Right lobe of liver (tissue), 6 donors: ENCODE measurements at regions not wholly inside any gene's neighbourhood (a gene's known extent, or its start where the extent isn't known, plus 50 kb on each side); places are given as distances from the start of the nearest gene placed in this dataset.

Experiments
- ATAC-seq, 4 donors: fragments of 200-7000 bp; cut with Tn5 transposase; one replicate each; pipeline ENCODE4 v1.9.1; 2020; ENCODE audit warnings: mild to moderate bottlenecking in 4 of 4, moderate library complexity in 4 of 4
- DNase-seq, 3 donors: peaks; one replicate each; pipeline ENCODE4 v3.0.0-alpha.2; 2020
- H3K27ac ChIP-seq, 3 donors: fragments of 200-600 bp; one replicate each; pipeline ENCODE4 v1.8.0; 2022
- H3K27me3 ChIP-seq, 2 donors: fragments of 200-600 bp; one replicate each; pipeline ENCODE4 v1.8.0; 2022
- H3K36me3 ChIP-seq, 4 donors: fragments of 200-600 bp; sonication (generic) in 1 of 4; one replicate each; pipeline versions ENCODE4 v1.5.1 to v1.8.0; 2017 to 2022; ENCODE audit warnings: control low read depth in 1 of 4
- H3K4me1 ChIP-seq, 4 donors: fragments of 200-600 bp; sonication (generic) in 1 of 4; one replicate each; pipeline versions ENCODE4 v1.5.1 to v1.8.0; 2017 to 2022; ENCODE audit warnings: control low read depth in 1 of 4
- H3K4me3 ChIP-seq, 3 donors: fragments of 200-600 bp; one replicate each; pipeline ENCODE4 v1.8.0; 2022
- H3K9me3 ChIP-seq, 4 donors: fragments of 200-600 bp; sonication (generic) in 1 of 4; one replicate each; pipeline versions ENCODE4 v1.5.1 to v1.8.0; 2017 to 2022; ENCODE audit warnings: control low read depth in 1 of 4
- POLR2A ChIP-seq: fragments of 450-650 bp; IDR thresholded peaks from one replicate; pipeline ENCODE4 v1.6.1; 2017; ENCODE audit warnings: antibody characterized with exemption, mild to moderate bottlenecking
- WGBS: methylation state at CpG from one replicate; pipeline ENCODE4 v1.1.6; 2018; ENCODE audit warnings: low coverage, low lambda C conversion rate; ENCODE audit not compliant: insufficient coverage; ENCODE audit errors: missing lambda C conversion rate; 5-methylcytosine and 5-hydroxymethylcytosine counted together
- intact Hi-C, 2 donors: fragments of 100-400 bp; cut with DNase I; formaldehyde crosslinking; loops; one replicate each; pipeline versions ENCODE4 v1.11.2 to v1.14.1; 2022
- TF ChIP-seq, protein P1 (sequence below), 4 donors: fragments of 200-600 bp in 3 of 4; fragments of 450-650 bp in 1 of 4; IDR thresholded peaks; one replicate each; pipeline versions ENCODE4 v1.5.1 to v1.8.0; 2016 to 2022; ENCODE audit warnings: antibody characterized with exemption in 4 of 4, mild to moderate bottlenecking in 2 of 4
- donor health status: DM: no; HTN: yes; CAD: no.
- donor health status: DM: no; HTN: no; CAD: no.
- donor health status: DM: no; HTN: no; CAD: no.
- donor health status: DM: no; HTN: yes; CAD: no.
- donor health status: DM: no; HTN: yes; CAD: no.

DNA sequence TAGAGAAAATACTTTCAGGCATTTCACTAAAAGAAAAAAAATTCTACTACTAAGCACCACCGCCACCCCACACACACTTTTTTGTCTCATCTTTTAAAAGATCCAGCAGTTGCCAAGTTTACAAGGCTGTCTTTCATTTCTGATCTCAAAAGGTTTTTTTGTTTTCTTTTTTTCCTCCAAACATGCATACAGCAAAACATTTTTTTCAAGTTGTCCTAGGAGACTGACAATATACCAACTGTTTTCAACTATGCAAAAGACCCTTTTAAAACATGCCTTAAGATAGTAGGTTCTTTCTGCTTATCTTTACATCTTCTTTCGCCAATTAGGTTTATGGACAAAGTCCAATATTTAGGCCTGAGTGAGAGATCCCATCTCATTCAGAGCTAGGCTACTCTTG lies 65.2 kb downstream of the HMHB1 start:
- H3K4me1 ChIP-seq = peaks cover 0 to 6% (median 0%) of the 10 kb centered on the region in 4 donors
- H3K27ac ChIP-seq = no peak overlapping the region
- no peak for TF ChIP-seq POLR2A
- TF ChIP-seq, protein P1, sequence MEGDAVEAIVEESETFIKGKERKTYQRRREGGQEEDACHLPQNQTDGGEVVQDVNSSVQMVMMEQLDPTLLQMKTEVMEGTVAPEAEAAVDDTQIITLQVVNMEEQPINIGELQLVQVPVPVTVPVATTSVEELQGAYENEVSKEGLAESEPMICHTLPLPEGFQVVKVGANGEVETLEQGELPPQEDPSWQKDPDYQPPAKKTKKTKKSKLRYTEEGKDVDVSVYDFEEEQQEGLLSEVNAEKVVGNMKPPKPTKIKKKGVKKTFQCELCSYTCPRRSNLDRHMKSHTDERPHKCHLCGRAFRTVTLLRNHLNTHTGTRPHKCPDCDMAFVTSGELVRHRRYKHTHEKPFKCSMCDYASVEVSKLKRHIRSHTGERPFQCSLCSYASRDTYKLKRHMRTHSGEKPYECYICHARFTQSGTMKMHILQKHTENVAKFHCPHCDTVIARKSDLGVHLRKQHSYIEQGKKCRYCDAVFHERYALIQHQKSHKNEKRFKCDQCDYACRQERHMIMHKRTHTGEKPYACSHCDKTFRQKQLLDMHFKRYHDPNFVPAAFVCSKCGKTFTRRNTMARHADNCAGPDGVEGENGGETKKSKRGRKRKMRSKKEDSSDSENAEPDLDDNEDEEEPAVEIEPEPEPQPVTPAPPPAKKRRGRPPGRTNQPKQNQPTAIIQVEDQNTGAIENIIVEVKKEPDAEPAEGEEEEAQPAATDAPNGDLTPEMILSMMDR (IDR thresholded peaks at IDR 0.05) = no peak
- no peaks in the 10 kb centered on the region for H3K36me3 ChIP-seq
- H3K4me3 ChIP-seq = no peak overlapping the region
- no peaks in the 10 kb centered on the region for H3K9me3 ChIP-seq
- DNase-seq (no peak), ATAC-seq (no peak)
- no peaks in the 10 kb centered on the region for H3K27me3 ChIP-seq
- intact Hi-C loops = no loop called here
- whole genome bisulfite sequencing = 86% methylated on average over 2 of the region's 2 CpGs

DNA sequence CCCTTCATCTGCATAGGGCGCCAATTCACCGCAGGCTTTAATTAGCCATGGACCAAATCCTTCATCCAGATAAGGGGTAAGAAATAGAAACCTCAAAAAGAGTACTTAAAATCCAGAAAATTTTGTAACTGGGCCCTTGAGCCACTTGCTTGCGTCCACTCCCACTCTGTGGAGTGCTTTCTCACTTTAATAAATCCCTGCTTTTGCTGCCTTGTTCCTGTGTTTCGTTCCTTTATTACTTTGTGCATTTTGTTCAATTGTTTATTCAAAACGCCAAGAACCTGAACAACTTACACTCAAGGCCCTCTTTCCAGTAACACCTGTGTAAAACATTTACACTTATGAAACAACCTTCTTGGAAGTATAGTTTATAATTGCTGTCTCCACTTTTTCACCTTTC lies 66.5 kb downstream of the HMHB1 start:
- WGBS = 83% methylated on average over 3 of the region's 5 CpGs
- TF ChIP-seq, protein P1 (IDR thresholded peaks at IDR 0.05) = no peak
- TF ChIP-seq POLR2A = no peak
- no peak for DNase-seq
- no peak for ATAC-seq
- H3K4me3 ChIP-seq = no peak overlapping the region
- H3K4me1 ChIP-seq = peaks cover 0 to 6% (median 0%) of the 10 kb centered on the region in 4 donors
- H3K27ac ChIP-seq = no peak overlapping the region
- H3K9me3 ChIP-seq = no peaks in the 10 kb centered on the region
- no peaks in the 10 kb centered on the region for H3K27me3 ChIP-seq
- intact Hi-C loops = no loop called here
- no peaks in the 10 kb centered on the region for H3K36me3 ChIP-seq

DNA sequence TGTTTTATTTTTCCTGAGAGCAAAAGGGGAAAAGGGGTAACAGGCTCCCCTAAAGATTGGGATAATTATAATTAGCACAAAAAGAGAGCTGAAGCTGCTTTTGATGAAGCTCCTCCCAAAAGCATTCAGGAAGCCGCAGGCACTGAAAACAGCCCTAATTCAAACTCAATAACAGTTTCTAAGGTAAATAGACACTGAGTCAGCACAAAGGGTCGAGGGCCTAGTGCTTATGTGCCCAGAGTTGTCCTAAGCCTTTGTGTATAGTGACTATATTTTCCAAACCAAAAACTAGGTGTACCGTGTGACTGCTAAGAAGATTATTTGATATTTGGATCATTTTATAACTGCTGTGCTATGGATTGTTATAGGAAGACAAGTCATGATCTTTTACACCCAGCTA lies 67.7 kb downstream of the HMHB1 start:
- 64% methylated on average over 2 of the region's 3 CpGs for WGBS
- no peak for TF ChIP-seq POLR2A
- TF ChIP-seq, protein P1 (IDR thresholded peaks at IDR 0.05) = no peak
- Histone ChIP-seq H3K27me3 (no peaks in the 10 kb centered on the region), H3K4me1 (peaks cover 0 to under 1% (median 0%) of the 10 kb centered on the region in 4 donors), H3K27ac (no peak overlapping the region), H3K4me3 (no peak overlapping the region), H3K9me3 (no peaks in the 10 kb centered on the region), H3K36me3 (no peaks in the 10 kb centered on the region)
- ATAC-seq = no peak
- intact Hi-C loops = no loop called here
- no peak for DNase-seq

DNA sequence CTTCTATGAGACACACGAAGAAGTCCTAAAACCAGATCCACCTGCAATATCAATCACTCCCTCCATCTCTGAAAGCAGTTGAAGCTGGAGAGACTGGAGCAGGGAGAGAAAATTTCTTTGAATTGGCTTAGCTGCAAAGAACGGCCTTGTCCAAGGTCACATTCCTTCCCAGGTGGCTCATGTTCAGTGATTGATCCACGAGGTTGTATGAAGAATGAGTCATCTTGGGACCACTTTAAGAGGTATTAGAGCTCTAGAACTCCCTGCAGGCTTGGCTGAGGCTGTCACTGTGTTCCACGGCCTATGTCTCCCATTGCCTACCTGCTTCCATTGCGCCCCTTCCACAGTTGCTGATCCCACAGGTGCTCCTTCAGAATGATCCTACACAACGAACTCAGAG lies 68.2 kb downstream of the HMHB1 start:
- intact Hi-C loops = no loop called here

More for the DNA sequence above, 68.2 kb downstream of the HMHB1 start:
- H3K4me3 ChIP-seq = no peak overlapping the region
- H3K4me1 ChIP-seq = no peaks in the 10 kb centered on the region
- H3K27me3 ChIP-seq = no peaks in the 10 kb centered on the region
- H3K27ac ChIP-seq = no peak overlapping the region
- DNase-seq (no peak), ATAC-seq (no peak)
- H3K36me3 ChIP-seq = no peaks in the 10 kb centered on the region
- no peaks in the 10 kb centered on the region for H3K9me3 ChIP-seq
- TF ChIP-seq POLR2A = no peak
- TF ChIP-seq, protein P1 (IDR thresholded peaks at IDR 0.05) = no peak
- WGBS = 72% methylated on average over 5 of the region's 6 CpGs
